ENCODE measurements at regions not wholly inside any gene's neighbourhood (a gene's known extent, or its start where the extent isn't known, plus 50 kb on each side); places are given as distances from the start of the nearest gene placed in this dataset.

DNA sequence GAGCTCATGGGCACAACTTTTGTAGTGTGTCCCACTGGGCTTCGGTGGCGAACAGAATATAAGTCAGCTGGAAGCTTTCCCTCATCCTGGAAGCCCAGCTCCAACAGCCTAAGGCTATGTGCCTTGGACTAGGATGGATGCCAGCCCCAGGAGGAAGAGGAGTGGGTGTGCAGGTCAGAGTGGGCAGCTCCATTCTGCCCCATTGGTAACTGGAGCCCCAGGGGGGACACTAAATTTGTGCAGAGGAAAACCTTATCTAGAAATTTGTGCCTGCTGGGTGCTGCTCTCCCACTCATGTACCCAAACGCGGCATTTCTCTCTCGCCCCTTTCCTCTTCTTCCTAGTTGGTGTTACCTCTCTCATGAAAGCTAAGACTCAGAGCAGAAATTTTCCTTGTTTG lies 253.9 kb upstream of the MAN1A1 start:
- no peak for FAIRE-seq
- 0 out of 2 replicates have a peak overlapping the region, but pooled peaks have one; percentile 70 for H2AFZ ChIP-seq (ENCODE audit: low read length)
- CTCF ChIA-PET (ENCODE audit: partially characterized antibody), result interaction anchor here (1.0 to 1.8 kb wide), 3 partner anchors 9 to 457 kb away, joined by 3 to 6 read pairs (median 3); no protein-coding TSS in a partner anchor

More for the DNA sequence above, 253.9 kb upstream of the MAN1A1 start:
- POLR2A ChIA-PET (ENCODE audit: partially characterized antibody), result interaction anchor here (0.5 kb wide), 1 partner anchor 11 kb away, joined by 3 read pairs; no protein-coding TSS in a partner anchor
- H3K79me2 ChIP-seq (ENCODE audit: control insufficient read depth in 1 of 2, insufficient read depth in 2 of 2, low read length in 2 of 2), result no peaks in the 10 kb centered on the region
- 91% methylated on average over 5 of the region's 5 CpGs; no CpG with 5 or more reads in 1 of the 2 experiments for WGBS, 2 experiments (ENCODE audit: extremely low coverage in 1 of 2, insufficient coverage in 1 of 2, insufficient read length in 1 of 2, insufficient replicate concordance in 2 of 2, low coverage in 1 of 2, low lambda C conversion rate in 2 of 2, missing lambda C conversion rate in 1 of 2)
- no peak overlapping the region for H2AK5ac ChIP-seq (ENCODE audit: low read depth, low read length)
- no peak overlapping the region for H3K18ac ChIP-seq (ENCODE audit: extremely low read depth, low read length)
- no peak overlapping the region for H3K4me3 ChIP-seq (ENCODE audit: extremely low read depth in 1 of 4, insufficient read depth in 2 of 4, low read depth in 3 of 4, low read length in 4 of 4)
- no peak overlapping the region for H3K56ac ChIP-seq (replicated peaks; ENCODE audit: insufficient read length, low read depth, low read length)
- H3K4ac ChIP-seq (replicated peaks; ENCODE audit: insufficient read length, low read depth, low read length), result no peak overlapping the region
- H3K4me1 ChIP-seq (replicated peaks in 1 of 4; ENCODE audit: control insufficient read depth in 3 of 4, insufficient read depth in 4 of 4, low read length in 3 of 4), result no peaks in the 10 kb centered on the region
- H2BK120ac ChIP-seq (replicated peaks; ENCODE audit: low read depth, low read length), result no peak overlapping the region
- H2BK20ac ChIP-seq (ENCODE audit: low read length), result no peak overlapping the region
- no peak overlapping the region for H4K91ac ChIP-seq (replicated peaks; ENCODE audit: insufficient read length, low read length)
- no peak overlapping the region for H3K27ac ChIP-seq (ENCODE audit: low read depth, low read length)
- H2BK12ac ChIP-seq (ENCODE audit: low read depth, low read length), result no peak overlapping the region
- H3K4me2 ChIP-seq (ENCODE audit: insufficient read depth in 1 of 2, low read depth in 2 of 2, low read length in 2 of 2), result no peak overlapping the region
- H3K9ac ChIP-seq (replicated peaks in 1 of 4; ENCODE audit: extremely low read depth in 1 of 4, low read depth in 3 of 4, low read length in 3 of 4), result no peak overlapping the region
- no peaks in the 10 kb centered on the region for H3K27me3 ChIP-seq (replicated peaks in 1 of 4; ENCODE audit: control insufficient read depth in 3 of 4, extremely low read depth in 1 of 4, insufficient read depth in 3 of 4, low read length in 3 of 4)
- H3K23me2 ChIP-seq (ENCODE audit: low read depth, low read length), result no peaks in the 10 kb centered on the region
- no peaks in the 10 kb centered on the region for H3K9me3 ChIP-seq (ENCODE audit: insufficient read depth in 2 of 2, low read depth in 1 of 2, low read length in 1 of 2)
- TF ChIP-seq SIX5 (IDR thresholded peaks at IDR 0.05; ENCODE audit: low read depth, low read length), result no peak
- TF ChIP-seq KDM4A (IDR thresholded peaks at IDR 0.05; ENCODE audit: low read depth, low read length, severe bottlenecking), result no peak
- TF ChIP-seq, protein P1, sequence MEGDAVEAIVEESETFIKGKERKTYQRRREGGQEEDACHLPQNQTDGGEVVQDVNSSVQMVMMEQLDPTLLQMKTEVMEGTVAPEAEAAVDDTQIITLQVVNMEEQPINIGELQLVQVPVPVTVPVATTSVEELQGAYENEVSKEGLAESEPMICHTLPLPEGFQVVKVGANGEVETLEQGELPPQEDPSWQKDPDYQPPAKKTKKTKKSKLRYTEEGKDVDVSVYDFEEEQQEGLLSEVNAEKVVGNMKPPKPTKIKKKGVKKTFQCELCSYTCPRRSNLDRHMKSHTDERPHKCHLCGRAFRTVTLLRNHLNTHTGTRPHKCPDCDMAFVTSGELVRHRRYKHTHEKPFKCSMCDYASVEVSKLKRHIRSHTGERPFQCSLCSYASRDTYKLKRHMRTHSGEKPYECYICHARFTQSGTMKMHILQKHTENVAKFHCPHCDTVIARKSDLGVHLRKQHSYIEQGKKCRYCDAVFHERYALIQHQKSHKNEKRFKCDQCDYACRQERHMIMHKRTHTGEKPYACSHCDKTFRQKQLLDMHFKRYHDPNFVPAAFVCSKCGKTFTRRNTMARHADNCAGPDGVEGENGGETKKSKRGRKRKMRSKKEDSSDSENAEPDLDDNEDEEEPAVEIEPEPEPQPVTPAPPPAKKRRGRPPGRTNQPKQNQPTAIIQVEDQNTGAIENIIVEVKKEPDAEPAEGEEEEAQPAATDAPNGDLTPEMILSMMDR (IDR thresholded peaks at IDR 0.05; ENCODE audit: control extremely low read depth in 1 of 3, insufficient read depth in 1 of 3, low read depth in 1 of 3, low read length in 3 of 3), result no peak
- TF ChIP-seq BRCA1 (IDR thresholded peaks at IDR 0.05; ENCODE audit: low read depth, low read length), result no peak
- TF ChIP-seq TAF7 (optimal IDR thresholded peaks at IDR 0.05; ENCODE audit: borderline replicate concordance, low read depth, low read length), result no peak
- TF ChIP-seq EP300 (IDR thresholded peaks at IDR 0.05; ENCODE audit: borderline replicate concordance in 1 of 2, low read depth in 2 of 2, low read length in 2 of 2), result no peak
- no peak for TF ChIP-seq EZH2 (IDR thresholded peaks at IDR 0.05; ENCODE audit: low read depth, low read length, severe bottlenecking)
- TF ChIP-seq HDAC6 (IDR thresholded peaks at IDR 0.05; ENCODE audit: low read depth, low read length), result no peak
- no peak for TF ChIP-seq SP2 (IDR thresholded peaks at IDR 0.05; ENCODE audit: low read length)
- TF ChIP-seq PHF8 (conservative IDR thresholded peaks at IDR 0.05; ENCODE audit: low read depth, low read length), result no peak
- no peak for TF ChIP-seq SP1 (IDR thresholded peaks at IDR 0.05; ENCODE audit: low read depth, low read length)
- no peak for TF ChIP-seq FOSL1 (IDR thresholded peaks at IDR 0.05; ENCODE audit: insufficient read depth, low read depth, low read length)
- H3K23ac ChIP-seq (ENCODE audit: insufficient read length), result no peak overlapping the region
- no peaks in the 10 kb centered on the region for H3K79me1 ChIP-seq (ENCODE audit: low read depth, low read length)
- H3K14ac ChIP-seq (ENCODE audit: insufficient read length), result no peak overlapping the region
- no peak overlapping the region for H4K8ac ChIP-seq (ENCODE audit: extremely low read depth, insufficient read depth, low read length)
- H3K36me3 ChIP-seq (ENCODE audit: control insufficient read depth in 2 of 4, insufficient read depth in 4 of 4, low read length in 3 of 4), result no peaks in the 10 kb centered on the region; a peak in 1 of 8 replicates
- H2BK15ac ChIP-seq (ENCODE audit: low read length), result no peak overlapping the region
- DNase-seq (ENCODE audit: low read depth in 1 of 2, low spot score in 2 of 2), result no peak
- no peak overlapping the region for H4K5ac ChIP-seq (ENCODE audit: insufficient read length, low read depth, low read length)
- no peaks in the 10 kb centered on the region for H4K20me1 ChIP-seq (replicated peaks in 1 of 2; ENCODE audit: control insufficient read depth in 1 of 2, insufficient read depth in 2 of 2, low read length in 2 of 2)
- H2BK5ac ChIP-seq (ENCODE audit: low read depth, low read length), result no peak overlapping the region
